ENCODE measurements at regions not wholly inside any gene's neighbourhood (a gene's known extent, or its start where the extent isn't known, plus 50 kb on each side); places are given as distances from the start of the nearest gene placed in this dataset.

DNA sequence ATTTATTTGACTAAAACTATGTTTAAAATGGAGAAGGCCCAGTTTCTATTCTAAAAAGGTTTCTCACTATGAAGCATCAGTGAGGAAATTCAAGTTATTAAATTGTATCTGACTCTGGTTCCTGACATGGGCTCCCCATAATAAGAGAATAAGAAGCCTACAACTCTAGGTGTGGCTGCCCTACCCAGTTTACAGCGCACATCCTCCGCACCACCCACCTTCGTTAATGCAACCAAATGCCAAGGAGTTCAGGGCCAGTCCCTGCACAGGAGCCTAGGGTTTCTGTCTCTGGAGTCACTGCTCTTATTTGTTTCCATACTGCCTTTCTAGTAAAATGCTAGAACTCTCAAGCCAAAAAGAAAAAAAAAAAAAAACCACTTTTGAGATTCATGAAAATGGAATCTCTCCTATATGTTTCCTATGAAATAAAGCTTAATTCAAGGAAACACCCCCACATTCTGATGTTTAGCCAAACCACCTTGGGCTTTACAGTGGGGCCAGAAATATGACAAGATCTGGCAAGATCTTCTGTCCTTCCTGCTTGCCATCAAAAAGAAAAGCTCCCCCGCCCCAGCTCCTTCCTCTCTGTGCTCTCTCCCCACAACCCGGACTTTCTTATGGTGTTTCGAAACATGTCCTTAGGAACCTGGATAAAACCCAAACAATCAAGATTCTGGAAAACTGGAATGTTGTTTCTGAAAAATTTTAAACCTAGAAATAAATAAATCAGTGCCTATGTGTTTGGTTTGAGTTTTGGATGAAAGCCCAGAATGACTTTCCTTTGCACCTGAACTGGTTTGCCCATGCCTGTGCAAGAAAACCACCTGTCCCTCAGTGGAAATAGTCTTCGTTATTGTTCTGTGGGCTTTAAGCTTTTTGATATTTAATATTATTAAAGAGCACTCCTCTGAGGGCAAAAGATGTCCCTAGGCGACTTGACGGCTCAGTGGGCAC lies 136.7 kb downstream of the SP3 start:
- no peak for TF ChIP-seq CTCF (IDR thresholded peaks at IDR 0.05; ENCODE audit: insufficient read depth, low read length, poor library complexity, severe bottlenecking)
- Histone ChIP-seq H3K36me3 (ENCODE audit: control insufficient read depth, insufficient read depth, low read length) (no peaks in the 10 kb centered on the region), H3K4me3 (replicated peaks; ENCODE audit: low read depth, low read length) (no peak overlapping the region), H3K27me3 (replicated peaks; ENCODE audit: control insufficient read depth, insufficient read depth, low read length) (no peaks in the 10 kb centered on the region; the same call in 1 of the 2 replicates)
- DNase-seq (ENCODE audit: extremely low read depth, insufficient read length): no peak

DNA sequence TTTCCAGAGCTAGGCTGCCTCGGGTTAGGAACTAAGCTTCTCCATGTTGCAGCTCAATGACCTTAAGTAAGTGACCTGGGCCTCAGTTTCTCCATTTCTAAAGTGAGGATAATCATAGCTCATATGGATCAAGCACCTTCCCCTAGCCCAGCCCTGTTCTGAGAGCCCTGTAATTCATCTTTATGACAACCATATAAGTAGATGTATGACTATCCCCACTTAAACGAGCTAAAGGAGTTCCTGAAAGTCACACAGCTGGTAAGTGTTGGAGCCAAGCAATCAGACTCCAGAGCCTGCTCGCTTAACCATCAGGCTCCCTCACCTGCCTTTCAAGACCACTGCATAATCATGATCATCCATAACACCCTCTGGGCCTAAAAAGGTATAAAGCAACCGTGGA lies 135.4 kb downstream of the SP3 start:
- DNase-seq (ENCODE audit: extremely low read depth, insufficient read length): no peak
- Histone ChIP-seq H3K27me3 (replicated peaks; ENCODE audit: control insufficient read depth, insufficient read depth, low read length) (no peaks in the 10 kb centered on the region; the same call in 1 of the 2 replicates), H3K36me3 (ENCODE audit: control insufficient read depth, insufficient read depth, low read length) (no peaks in the 10 kb centered on the region), H3K4me3 (replicated peaks; ENCODE audit: low read depth, low read length) (no peak overlapping the region)
- TF ChIP-seq CTCF (IDR thresholded peaks at IDR 0.05; ENCODE audit: insufficient read depth, low read length, poor library complexity, severe bottlenecking): no peak

DNA sequence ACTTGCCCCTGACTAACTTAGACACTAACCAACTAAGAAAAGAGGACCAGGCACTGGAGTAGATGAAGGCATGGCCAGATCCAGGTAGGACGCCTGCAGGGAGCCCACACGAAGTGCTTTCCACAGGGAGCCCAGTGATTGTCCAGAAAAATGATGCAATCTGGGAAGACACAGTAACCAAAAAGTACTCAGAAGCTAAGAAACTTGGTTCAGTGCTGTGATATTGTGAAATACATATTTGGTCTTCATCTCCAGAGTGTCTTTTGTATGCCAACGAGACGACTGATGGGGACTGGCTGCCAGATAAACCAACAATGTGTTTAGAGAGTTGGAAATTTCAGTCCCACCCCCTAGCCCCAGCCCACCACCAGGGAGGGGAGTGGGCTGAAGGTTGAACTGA lies 135.0 kb downstream of the SP3 start:
- Histone ChIP-seq H3K4me3 (replicated peaks; ENCODE audit: low read depth, low read length) (no peak overlapping the region), H3K27me3 (replicated peaks; ENCODE audit: control insufficient read depth, insufficient read depth, low read length) (no peaks in the 10 kb centered on the region; the same call in 1 of the 2 replicates), H3K36me3 (ENCODE audit: control insufficient read depth, insufficient read depth, low read length) (no peaks in the 10 kb centered on the region)
- TF ChIP-seq CTCF (IDR thresholded peaks at IDR 0.05; ENCODE audit: insufficient read depth, low read length, poor library complexity, severe bottlenecking): no peak
- no peak for DNase-seq (ENCODE audit: extremely low read depth, insufficient read length)

DNA sequence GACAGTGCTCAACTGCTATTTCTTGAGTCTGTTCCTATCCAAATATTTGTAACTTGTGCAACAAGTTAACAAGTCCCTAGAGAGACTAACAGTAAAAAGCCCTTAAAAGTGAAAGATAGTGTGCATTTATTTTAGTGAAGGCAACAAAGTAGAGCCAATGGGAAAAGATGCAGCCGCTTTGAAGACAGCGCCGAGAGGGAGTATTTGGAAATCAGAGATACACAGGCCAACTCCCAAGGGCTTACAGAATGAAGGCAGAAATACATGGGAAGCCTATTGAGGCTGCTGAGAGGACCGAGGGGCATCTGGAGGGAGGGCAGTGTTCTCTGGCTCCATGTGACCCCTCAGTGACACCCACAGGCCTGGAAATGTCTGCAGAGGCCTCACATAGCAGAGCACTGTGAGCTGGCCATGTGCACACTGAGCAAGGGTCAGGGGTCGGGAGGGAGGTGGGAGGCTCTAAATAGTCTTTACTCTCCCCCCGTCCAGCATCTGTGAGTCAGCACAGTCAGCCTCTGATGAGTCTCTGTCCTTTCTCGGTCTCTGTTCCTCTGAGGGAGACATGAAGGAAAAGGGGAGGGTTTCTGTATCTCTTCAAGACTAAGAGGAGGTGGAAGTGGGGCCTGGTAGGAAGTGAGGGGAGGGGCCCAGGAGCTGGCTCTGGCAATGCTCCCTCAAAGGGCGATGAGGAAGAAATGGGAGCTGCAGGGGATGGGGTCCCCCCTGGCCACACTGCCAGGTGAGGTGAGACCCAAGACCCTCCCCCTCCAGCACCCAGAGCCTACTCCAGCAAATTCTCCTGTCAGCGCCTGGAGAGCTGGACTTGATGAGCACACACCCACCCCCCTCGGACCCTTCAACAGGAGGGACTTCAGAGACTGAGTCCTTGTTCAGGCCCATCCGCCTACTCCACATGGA lies 133.6 kb downstream of the SP3 start:
- no peaks in the 10 kb centered on the region for H3K36me3 ChIP-seq (ENCODE audit: control insufficient read depth, insufficient read depth, low read length)
- no peak for TF ChIP-seq CTCF (IDR thresholded peaks at IDR 0.05; ENCODE audit: insufficient read depth, low read length, poor library complexity, severe bottlenecking)
- no peak for DNase-seq (ENCODE audit: extremely low read depth, insufficient read length)
- no peak overlapping the region for H3K4me3 ChIP-seq (replicated peaks; ENCODE audit: low read depth, low read length)
- H3K27me3 ChIP-seq (replicated peaks; ENCODE audit: control insufficient read depth, insufficient read depth, low read length): no peaks in the 10 kb centered on the region; the same call in 1 of the 2 replicates

- DNase-seq (ENCODE audit: extremely low read depth, insufficient read length): no peak
- Histone ChIP-seq H3K4me3 (replicated peaks; ENCODE audit: low read depth, low read length) (no peak overlapping the region), H3K27me3 (replicated peaks; ENCODE audit: control insufficient read depth, insufficient read depth, low read length) (no peaks in the 10 kb centered on the region; the same call in 1 of the 2 replicates), H3K36me3 (ENCODE audit: control insufficient read depth, insufficient read depth, low read length) (no peaks in the 10 kb centered on the region)
- TF ChIP-seq CTCF (IDR thresholded peaks at IDR 0.05; ENCODE audit: insufficient read depth, low read length, poor library complexity, severe bottlenecking): no peak
Measured at GRCh38 chr2:173834141-173834540, 131.0 kb downstream of the SP3 start.

Data from GM06990 (cell line).